ENCODE measurements at regions not wholly inside any gene's neighbourhood (a gene's known extent, or its start where the extent isn't known, plus 50 kb on each side); places are given as distances from the start of the nearest gene placed in this dataset.

- H2BK20ac ChIP-seq (ENCODE audit: low read depth, low read length, poor library complexity, severe bottlenecking): no peak overlapping the region
- no CpG with 5 or more reads among the region's 1 CpG for WGBS (ENCODE audit: extremely low coverage, insufficient read length, low lambda C conversion rate)
- no peak overlapping the region for H3T11ph ChIP-seq (ENCODE audit: low read length)
- no peak overlapping the region for H4K91ac ChIP-seq (ENCODE audit: insufficient read length, low read depth, low read length)
- no peak overlapping the region for H2BK5ac ChIP-seq (ENCODE audit: insufficient read length, low read length)
- H3K79me1 ChIP-seq (ENCODE audit: insufficient read depth, low read depth, low read length, poor library complexity, severe bottlenecking): no peaks in the 10 kb centered on the region
- no peak overlapping the region for H3K27ac ChIP-seq (ENCODE audit: insufficient read length, low read depth, low read length)
- H3K56ac ChIP-seq (ENCODE audit: insufficient read length, low read depth, low read length): no peak overlapping the region
- H2AFZ ChIP-seq (ENCODE audit: low read length): no peak overlapping the region
- H3K9me3 ChIP-seq (ENCODE audit: control insufficient read depth, low read depth, low read length): no peaks in the 10 kb centered on the region
- H3K4me3 Mint-ChIP-seq: no peak overlapping the region
- H3K9me3 Mint-ChIP-seq: peaks cover 4 to 5% of the 10 kb centered on the region in 2 experiments
- no peak for DNase-seq
- H3K4me1 Mint-ChIP-seq: peaks cover 5 to 8% of the 10 kb centered on the region in 2 experiments
- no peak overlapping the region for H3K18ac ChIP-seq (ENCODE audit: insufficient read length, low read depth, low read length)
- no peak overlapping the region for H3K4me2 ChIP-seq (ENCODE audit: insufficient read depth, insufficient read length, low read length)
- no peaks in the 10 kb centered on the region for H3K79me2 ChIP-seq (ENCODE audit: insufficient read depth, low read length)
- no peak for TF ChIP-seq CTCF (conservative IDR thresholded peaks at IDR 0.05)
- no peak overlapping the region for H3K14ac ChIP-seq (ENCODE audit: insufficient read depth, low read length)
- no peaks in the 10 kb centered on the region for H3K27me3 ChIP-seq (ENCODE audit: insufficient read depth, low read length)
- H3K36me3 Mint-ChIP-seq (ENCODE audit: insufficient read depth in 1 of 3, low read depth in 3 of 3): peaks cover 2 to 3% (median 2%) of the 10 kb centered on the region in 3 experiments; a peak in 3 of 7 replicates
- no peak overlapping the region for H2BK120ac ChIP-seq (ENCODE audit: low read depth, low read length, poor library complexity, severe bottlenecking)
- no peak overlapping the region for H4K8ac ChIP-seq (replicated peaks; ENCODE audit: insufficient read length, low read depth, low read length)
- H4K5ac ChIP-seq (ENCODE audit: insufficient read length, low read depth, low read length): no peak overlapping the region
- H3K23me2 ChIP-seq (ENCODE audit: insufficient read length, low read depth, low read length, poor library complexity, severe bottlenecking): no peaks in the 10 kb centered on the region
- H2BK15ac ChIP-seq (ENCODE audit: low read depth, low read length): no peak overlapping the region
- no peaks in the 10 kb centered on the region for H3K27me3 Mint-ChIP-seq (ENCODE audit: low read depth)
- no peak overlapping the region for H2AK5ac ChIP-seq (ENCODE audit: insufficient read length, low read length)
- no peaks in the 10 kb centered on the region for H3K4me1 ChIP-seq (ENCODE audit: insufficient read depth, low read length)
- H2BK12ac ChIP-seq (ENCODE audit: insufficient read length, low read depth, low read length): no peak overlapping the region
- no peak overlapping the region for H3K23ac ChIP-seq (ENCODE audit: insufficient read length, low read depth, low read length)
- no peak overlapping the region for H3K9ac ChIP-seq (ENCODE audit: extremely low read depth, insufficient read length, low read length)
- no peaks in the 10 kb centered on the region for H4K20me1 ChIP-seq (ENCODE audit: control insufficient read depth, insufficient read depth, insufficient read length)
- H3K27ac Mint-ChIP-seq: no peak overlapping the region
- no peak overlapping the region for H3K4ac ChIP-seq (ENCODE audit: low read depth, low read length)
Measured at GRCh38 chr9:14004110-14004509, 309.8 kb downstream of the NFIB start.
